ENCODE measurements at regions not wholly inside any gene's neighbourhood (a gene's known extent, or its start where the extent isn't known, plus 50 kb on each side); places are given as distances from the start of the nearest gene placed in this dataset.

GRCh38 chr20:40506537-40506939 is 182.5 kb downstream of the MAFB start:
- no peaks in the 10 kb centered on the region for H3K36me3 ChIP-seq (ENCODE audit: control insufficient read depth in 1 of 2, insufficient read depth in 2 of 2, low read length in 2 of 2)
- H3K27ac ChIP-seq (ENCODE audit: low read depth, low read length) = no peak overlapping the region
- no peaks in the 10 kb centered on the region for H3K4me1 ChIP-seq (ENCODE audit: control insufficient read depth in 1 of 2, insufficient read depth in 2 of 2, low read length in 2 of 2)
- H3K4me3 ChIP-seq (ENCODE audit: low read depth in 1 of 2, low read length in 2 of 2) = no peak overlapping the region
- no peaks in the 10 kb centered on the region for H3K9me3 ChIP-seq (ENCODE audit: control insufficient read depth in 1 of 2, low read length in 2 of 2)
- no peaks in the 10 kb centered on the region for H3K27me3 ChIP-seq (ENCODE audit: control insufficient read depth in 1 of 2, insufficient read depth in 2 of 2, low read length in 2 of 2)
- no peak overlapping the region for H3K9ac ChIP-seq (ENCODE audit: low read depth in 1 of 2, low read length in 2 of 2)

GRCh38 chr20:40503119-40503518 is 185.9 kb downstream of the MAFB start:
- H3K27me3 ChIP-seq (ENCODE audit: control insufficient read depth in 1 of 2, insufficient read depth in 2 of 2, low read length in 2 of 2) = no peaks in the 10 kb centered on the region
- H3K27ac ChIP-seq (ENCODE audit: low read depth, low read length) = no peak overlapping the region

GRCh38 chr20:40502576-40502975 is 186.5 kb downstream of the MAFB start:
- Histone ChIP-seq H3K9ac (ENCODE audit: low read depth in 1 of 2, low read length in 2 of 2) (no peak overlapping the region), H3K4me1 (ENCODE audit: control insufficient read depth in 1 of 2, insufficient read depth in 2 of 2, low read length in 2 of 2) (no peaks in the 10 kb centered on the region), H3K27me3 (ENCODE audit: control insufficient read depth in 1 of 2, insufficient read depth in 2 of 2, low read length in 2 of 2) (no peaks in the 10 kb centered on the region), H3K36me3 (ENCODE audit: control insufficient read depth in 1 of 2, insufficient read depth in 2 of 2, low read length in 2 of 2) (no peaks in the 10 kb centered on the region), H3K9me3 (ENCODE audit: control insufficient read depth in 1 of 2, low read length in 2 of 2) (no peaks in the 10 kb centered on the region), H3K4me3 (ENCODE audit: low read depth in 1 of 2, low read length in 2 of 2) (no peak overlapping the region), H3K27ac (ENCODE audit: low read depth, low read length) (no peak overlapping the region)

More at GRCh38 chr20:40503119-40503518, 185.9 kb downstream of the MAFB start:
- H3K4me1 ChIP-seq (ENCODE audit: control insufficient read depth in 1 of 2, insufficient read depth in 2 of 2, low read length in 2 of 2) = no peaks in the 10 kb centered on the region
- no peaks in the 10 kb centered on the region for H3K36me3 ChIP-seq (ENCODE audit: control insufficient read depth in 1 of 2, insufficient read depth in 2 of 2, low read length in 2 of 2)
- H3K4me3 ChIP-seq (ENCODE audit: low read depth in 1 of 2, low read length in 2 of 2) = no peak overlapping the region
- H3K9me3 ChIP-seq (ENCODE audit: control insufficient read depth in 1 of 2, low read length in 2 of 2) = no peaks in the 10 kb centered on the region
- H3K9ac ChIP-seq (ENCODE audit: low read depth in 1 of 2, low read length in 2 of 2) = no peak overlapping the region

- H3K4me1 ChIP-seq (ENCODE audit: control insufficient read depth in 1 of 2, insufficient read depth in 2 of 2, low read length in 2 of 2) = no peaks in the 10 kb centered on the region
- no peak overlapping the region for H3K27ac ChIP-seq (ENCODE audit: low read depth, low read length)
- no peaks in the 10 kb centered on the region for H3K36me3 ChIP-seq (ENCODE audit: control insufficient read depth in 1 of 2, insufficient read depth in 2 of 2, low read length in 2 of 2)
- no peaks in the 10 kb centered on the region for H3K9me3 ChIP-seq (ENCODE audit: control insufficient read depth in 1 of 2, low read length in 2 of 2)
- no peaks in the 10 kb centered on the region for H3K27me3 ChIP-seq (ENCODE audit: control insufficient read depth in 1 of 2, insufficient read depth in 2 of 2, low read length in 2 of 2)
- H3K9ac ChIP-seq (ENCODE audit: low read depth in 1 of 2, low read length in 2 of 2) = no peak overlapping the region
- no peak overlapping the region for H3K4me3 ChIP-seq (ENCODE audit: low read depth in 1 of 2, low read length in 2 of 2)
These were observed 189.6 kb downstream of the MAFB start for GRCh38 chr20:40499391-40499790.

GRCh38 chr20:40497899-40498691 is 190.9 kb downstream of the MAFB start:
- H3K36me3 ChIP-seq (ENCODE audit: control insufficient read depth in 1 of 2, insufficient read depth in 2 of 2, low read length in 2 of 2) = no peaks in the 10 kb centered on the region
- H3K9me3 ChIP-seq (ENCODE audit: control insufficient read depth in 1 of 2, low read length in 2 of 2) = no peaks in the 10 kb centered on the region
- no peaks in the 10 kb centered on the region for H3K4me1 ChIP-seq (ENCODE audit: control insufficient read depth in 1 of 2, insufficient read depth in 2 of 2, low read length in 2 of 2)
- no peaks in the 10 kb centered on the region for H3K27me3 ChIP-seq (ENCODE audit: control insufficient read depth in 1 of 2, insufficient read depth in 2 of 2, low read length in 2 of 2)
- H3K4me3 ChIP-seq (ENCODE audit: low read depth in 1 of 2, low read length in 2 of 2) = no peak overlapping the region
- H3K9ac ChIP-seq (ENCODE audit: low read depth in 1 of 2, low read length in 2 of 2) = no peak overlapping the region
- no peak overlapping the region for H3K27ac ChIP-seq (ENCODE audit: low read depth, low read length)

GRCh38 chr20:40495956-40496355 is 193.1 kb downstream of the MAFB start:
- H3K9ac ChIP-seq (ENCODE audit: low read depth in 1 of 2, low read length in 2 of 2) = no peak overlapping the region
- H3K36me3 ChIP-seq (ENCODE audit: control insufficient read depth in 1 of 2, insufficient read depth in 2 of 2, low read length in 2 of 2) = no peaks in the 10 kb centered on the region
- H3K4me3 ChIP-seq (ENCODE audit: low read depth in 1 of 2, low read length in 2 of 2) = no peak overlapping the region
- H3K27ac ChIP-seq (ENCODE audit: low read depth, low read length) = no peak overlapping the region
- H3K27me3 ChIP-seq (ENCODE audit: control insufficient read depth in 1 of 2, insufficient read depth in 2 of 2, low read length in 2 of 2) = no peaks in the 10 kb centered on the region
- no peaks in the 10 kb centered on the region for H3K4me1 ChIP-seq (ENCODE audit: control insufficient read depth in 1 of 2, insufficient read depth in 2 of 2, low read length in 2 of 2)
- H3K9me3 ChIP-seq (ENCODE audit: control insufficient read depth in 1 of 2, low read length in 2 of 2) = no peaks in the 10 kb centered on the region

- Histone ChIP-seq H3K36me3 (ENCODE audit: control insufficient read depth in 1 of 2, insufficient read depth in 2 of 2, low read length in 2 of 2) (no peaks in the 10 kb centered on the region), H3K4me1 (ENCODE audit: control insufficient read depth in 1 of 2, insufficient read depth in 2 of 2, low read length in 2 of 2) (no peaks in the 10 kb centered on the region), H3K9me3 (ENCODE audit: control insufficient read depth in 1 of 2, low read length in 2 of 2) (no peaks in the 10 kb centered on the region), H3K4me3 (ENCODE audit: low read depth in 1 of 2, low read length in 2 of 2) (no peak overlapping the region), H3K27ac (ENCODE audit: low read depth, low read length) (no peak overlapping the region), H3K27me3 (ENCODE audit: control insufficient read depth in 1 of 2, insufficient read depth in 2 of 2, low read length in 2 of 2) (no peaks in the 10 kb centered on the region), H3K9ac (ENCODE audit: low read depth in 1 of 2, low read length in 2 of 2) (no peak overlapping the region)
These were observed 194.8 kb downstream of the MAFB start for GRCh38 chr20:40494248-40494647.

GRCh38 chr20:40493549-40493948 is 195.5 kb downstream of the MAFB start:
- Histone ChIP-seq H3K9me3 (ENCODE audit: control insufficient read depth in 1 of 2, low read length in 2 of 2) (no peaks in the 10 kb centered on the region), H3K4me1 (ENCODE audit: control insufficient read depth in 1 of 2, insufficient read depth in 2 of 2, low read length in 2 of 2) (no peaks in the 10 kb centered on the region), H3K36me3 (ENCODE audit: control insufficient read depth in 1 of 2, insufficient read depth in 2 of 2, low read length in 2 of 2) (no peaks in the 10 kb centered on the region), H3K4me3 (ENCODE audit: low read depth in 1 of 2, low read length in 2 of 2) (no peak overlapping the region), H3K27ac (ENCODE audit: low read depth, low read length) (no peak overlapping the region), H3K27me3 (ENCODE audit: control insufficient read depth in 1 of 2, insufficient read depth in 2 of 2, low read length in 2 of 2) (no peaks in the 10 kb centered on the region), H3K9ac (ENCODE audit: low read depth in 1 of 2, low read length in 2 of 2) (no peak overlapping the region)

GRCh38 chr20:40493071-40493470 is 196.0 kb downstream of the MAFB start:
- Histone ChIP-seq H3K9ac (ENCODE audit: low read depth in 1 of 2, low read length in 2 of 2) (no peak overlapping the region), H3K27ac (ENCODE audit: low read depth, low read length) (no peak overlapping the region), H3K4me3 (ENCODE audit: low read depth in 1 of 2, low read length in 2 of 2) (no peak overlapping the region), H3K27me3 (ENCODE audit: control insufficient read depth in 1 of 2, insufficient read depth in 2 of 2, low read length in 2 of 2) (no peaks in the 10 kb centered on the region), H3K9me3 (ENCODE audit: control insufficient read depth in 1 of 2, low read length in 2 of 2) (no peaks in the 10 kb centered on the region), H3K36me3 (ENCODE audit: control insufficient read depth in 1 of 2, insufficient read depth in 2 of 2, low read length in 2 of 2) (no peaks in the 10 kb centered on the region), H3K4me1 (ENCODE audit: control insufficient read depth in 1 of 2, insufficient read depth in 2 of 2, low read length in 2 of 2) (no peaks in the 10 kb centered on the region)

- Histone ChIP-seq H3K4me3 (ENCODE audit: low read depth in 1 of 2, low read length in 2 of 2) (no peak overlapping the region), H3K9ac (ENCODE audit: low read depth in 1 of 2, low read length in 2 of 2) (no peak overlapping the region), H3K27me3 (ENCODE audit: control insufficient read depth in 1 of 2, insufficient read depth in 2 of 2, low read length in 2 of 2) (no peaks in the 10 kb centered on the region), H3K4me1 (ENCODE audit: control insufficient read depth in 1 of 2, insufficient read depth in 2 of 2, low read length in 2 of 2) (no peaks in the 10 kb centered on the region), H3K36me3 (ENCODE audit: control insufficient read depth in 1 of 2, insufficient read depth in 2 of 2, low read length in 2 of 2) (no peaks in the 10 kb centered on the region), H3K9me3 (ENCODE audit: control insufficient read depth in 1 of 2, low read length in 2 of 2) (no peaks in the 10 kb centered on the region), H3K27ac (ENCODE audit: low read depth, low read length) (no peak overlapping the region)
These were observed 197.9 kb downstream of the MAFB start for GRCh38 chr20:40491009-40491590.

Data from duodenal mucosa (tissue), 2 donors.